PC-9 (cell line): ENCODE measurements at regions not wholly inside any gene's neighbourhood (a gene's known extent, or its start where the extent isn't known, plus 50 kb on each side); places are given as distances from the start of the nearest gene placed in this dataset.

Experiments
- CTCF ChIP-seq: fragments of 200-600 bp; sonication (generic); conservative IDR thresholded peaks from 2 replicates; pipeline ENCODE4 v1.6.1; 2017; ENCODE audit warnings: mixed run types, antibody characterized with exemption, mild to moderate bottlenecking, moderate library complexity
- EZH2 ChIP-seq: fragments of 200-600 bp; sonication (generic); IDR thresholded peaks from 2 replicates; pipeline ENCODE4 v1.8.0; 2017; ENCODE audit warnings: antibody characterized with exemption, low read depth

- TF ChIP-seq CTCF, result no peak
- no peak for TF ChIP-seq EZH2
These were observed 260.6 kb downstream of the TRIML1 start for GRCh38 chr4:188399834-188400233.
